Transverse colon (tissue), 4 donors: ENCODE measurements at regions not wholly inside any gene's neighbourhood (a gene's known extent, or its start where the extent isn't known, plus 50 kb on each side); places are given as distances from the start of the nearest gene placed in this dataset.

Experiments
- DNase-seq: peaks from one replicate; pipeline ENCODE4 v3.0.0-alpha.2; 2019
- H3K27ac ChIP-seq, 4 donors: fragments of 200-600 bp; sonication (generic); 2 replicates each; pipeline ENCODE4 v1.5.1; 2016 to 2018; ENCODE audit warnings: inconsistent platforms in 4 of 4
- H3K27me3 ChIP-seq: fragments of 200-600 bp; sonication (generic); 2 replicates; pipeline ENCODE4 v1.5.1; 2017; ENCODE audit warnings: inconsistent platforms
- H3K36me3 ChIP-seq, 4 donors: fragments of 200-600 bp; sonication (generic); 2 replicates each; pipeline ENCODE4 v1.5.1; 2017 to 2019; ENCODE audit warnings: inconsistent platforms in 4 of 4
- H3K4me1 ChIP-seq, 4 donors: fragments of 200-600 bp; sonication (generic); 2 replicates each; pipeline ENCODE4 v1.5.1; 2017 to 2020; ENCODE audit warnings: inconsistent platforms in 4 of 4
- H3K4me3 ChIP-seq, 4 donors: fragments of 200-600 bp; sonication (generic); 1 replicate in 1 of 4; 2 replicates in 3 of 4; pipeline versions ENCODE4 v1.5.1 to v1.6.1; 2017 to 2019; ENCODE audit warnings: inconsistent platforms in 4 of 4
- H3K9me3 ChIP-seq, 2 donors: fragments of 200-600 bp; sonication (generic); 2 replicates each; pipeline ENCODE4 v1.5.1; 2017 to 2019; ENCODE audit warnings: inconsistent platforms in 2 of 2
- CTCF ChIP-seq, 5 experiments: fragments of 200-600 bp in 3 of 5; fragments of 450-650 bp in 2 of 5; sonication (generic) in 3 of 5; IDR thresholded peaks; 1 replicate in 2 of 5; 2 replicates in 3 of 5; pipeline ENCODE4 v1.5.1; 2016 to 2017; ENCODE audit warnings: antibody characterized with exemption in 5 of 5, inconsistent platforms in 3 of 5, mild to moderate bottlenecking in 2 of 5, moderate library complexity in 1 of 5
- EP300 ChIP-seq: sonication (generic); formaldehyde crosslinking; IDR thresholded peaks from one replicate; pipeline ENCODE4 v1.6.1; 2017; ENCODE audit warnings: antibody characterized with exemption, low read depth
- POLR2A ChIP-seq: fragments of 450-650 bp; IDR thresholded peaks from one replicate; pipeline ENCODE4 v1.6.1; 2016; ENCODE audit warnings: antibody characterized with exemption, mild to moderate bottlenecking, moderate library complexity
- POLR2AphosphoS5 ChIP-seq, 3 donors: sonication (generic); formaldehyde crosslinking; IDR thresholded peaks; one replicate each; pipeline ENCODE4 v1.6.1; 2016; ENCODE audit warnings: antibody characterized with exemption in 3 of 3
- WGBS, 2 donors: methylation state at CpG; one replicate each; pipeline ENCODE4 v1.1.5; 2018; ENCODE audit warnings: low coverage in 1 of 2; 5-methylcytosine and 5-hydroxymethylcytosine counted together
- in situ Hi-C, 4 donors: fragments of 200-750 bp; cut with MboI; loops; one replicate each; pipeline versions ENCODE4 v1.15.0 to v1.15.1; 2017; ENCODE audit warnings: low sequenced_read_pairs in 3 of 4, low pct_ligation_motif_present in 1 of 4, low pct_unique_long_range_greater_than_20kb in 1 of 4
- intact Hi-C: fragments of 100-400 bp; cut with DNase I; formaldehyde crosslinking; loops from one replicate; pipeline ENCODE4 v1.15.1; 2023; ENCODE audit warnings: low total_unique reads

- Histone ChIP-seq H3K4me1 (no peaks in the 10 kb centered on the region), H3K9me3 (peaks cover 0 to 3% of the 10 kb centered on the region in 2 donors), H3K27me3 (peaks cover 41% of the 10 kb centered on the region), H3K36me3 (no peaks in the 10 kb centered on the region), H3K27ac (no peak overlapping the region), H3K4me3 (no peak overlapping the region)
- in situ Hi-C loops (loop anchor here in 3 of 4 donors (10.0 to 25.0 kb wide), 3 partner anchors 210 to 488 kb away; partner anchors contain the start of gene FOXC2 (in 1 of the 3)), intact Hi-C loops (no loop called here)
- WGBS, 2 donors: 71 to 79% methylated on average over 3 to 6 of the region's 6 CpGs
- TF ChIP-seq POLR2AphosphoS5 (IDR thresholded peaks at IDR 0.05) (no peak), POLR2A (no peak), EP300 (no peak), CTCF (IDR thresholded peaks at IDR 0.05) (no peak)
- no peak for DNase-seq
These were observed 264.7 kb downstream of the C16orf95 start for GRCh38 chr16:87052506-87052905.

GRCh38 chr16:87053016-87053982 lies 263.9 kb downstream of the C16orf95 start:
- in situ Hi-C loops (loop anchor here in 3 of 4 donors (10.0 to 25.0 kb wide), 3 partner anchors 209 to 488 kb away; partner anchors contain the start of gene FOXC2 (in 1 of the 3)), intact Hi-C loops (no loop called here)
- Histone ChIP-seq H3K36me3 (no peaks in the 10 kb centered on the region), H3K27ac (no peak overlapping the region), H3K4me3 (no peak overlapping the region), H3K9me3 (peaks cover 0 to 3% of the 10 kb centered on the region in 2 donors), H3K4me1 (no peaks in the 10 kb centered on the region), H3K27me3 (peaks cover 37% of the 10 kb centered on the region)
- TF ChIP-seq CTCF (IDR thresholded peaks at IDR 0.05): no peak
- no peak for TF ChIP-seq POLR2A
- TF ChIP-seq POLR2AphosphoS5 (IDR thresholded peaks at IDR 0.05): no peak
- TF ChIP-seq EP300: no peak
- WGBS, 2 donors: 66% methylated on average over 31 of the region's 39 CpGs; no CpG with 5 or more reads in 1 of the 2 donors
- DNase-seq: no peak

GRCh38 chr16:87054154-87054553 lies 263.0 kb downstream of the C16orf95 start:
- DNase-seq: no peak
- WGBS, 2 donors: 92% methylated on average over 5 of the region's 5 CpGs; no CpG with 5 or more reads in 1 of the 2 donors
- Histone ChIP-seq H3K4me1 (no peaks in the 10 kb centered on the region), H3K27me3 (peaks cover 32% of the 10 kb centered on the region), H3K9me3 (peaks cover 0 to 3% of the 10 kb centered on the region in 2 donors), H3K36me3 (no peaks in the 10 kb centered on the region), H3K4me3 (no peak overlapping the region), H3K27ac (no peak overlapping the region)
- in situ Hi-C loops: loop anchor here in 3 of 4 donors (10.0 to 25.0 kb wide), 3 partner anchors 208 to 489 kb away; partner anchors contain the start of gene FOXC2 (in 1 of the 3)
- TF ChIP-seq CTCF (IDR thresholded peaks at IDR 0.05) (no peak), POLR2A (no peak), POLR2AphosphoS5 (IDR thresholded peaks at IDR 0.05) (no peak), EP300 (no peak)
- intact Hi-C loops: no loop called here

- Histone ChIP-seq H3K4me1 (no peaks in the 10 kb centered on the region), H3K27me3 (peaks cover 32% of the 10 kb centered on the region), H3K27ac (no peak overlapping the region), H3K4me3 (no peak overlapping the region), H3K36me3 (no peaks in the 10 kb centered on the region), H3K9me3 (peaks cover 0 to 3% of the 10 kb centered on the region in 2 donors)
- 44 to 77% methylated on average over 2 to 4 of the region's 4 CpGs for WGBS, 2 donors
- TF ChIP-seq CTCF (IDR thresholded peaks at IDR 0.05) (no peak), POLR2AphosphoS5 (IDR thresholded peaks at IDR 0.05) (no peak), EP300 (no peak), POLR2A (no peak)
- DNase-seq: no peak
- in situ Hi-C loops: loop anchor here in 3 of 4 donors (10.0 to 25.0 kb wide), 3 partner anchors 207 to 490 kb away; partner anchors contain the start of gene FOXC2 (in 1 of the 3)
- intact Hi-C loops: no loop called here
These were observed 262.3 kb downstream of the C16orf95 start for GRCh38 chr16:87054856-87055255.
